KMS-11 (cell line): ENCODE measurements at regions not wholly inside any gene's neighbourhood (a gene's known extent, or its start where the extent isn't known, plus 50 kb on each side); places are given as distances from the start of the nearest gene placed in this dataset.

ENCODE experiments used
- H2AFZ ChIP-seq: fragments of 200-600 bp; sonication (generic); 2 replicates; pipeline ENCODE4 v1.6.1; 2016; ENCODE audit warnings: antibody characterized with exemption, mixed run types, low read depth
- H3K27ac ChIP-seq: fragments of 200-600 bp; sonication (generic); 2 replicates; pipeline ENCODE4 v1.6.1; 2016; ENCODE audit warnings: mild to moderate bottlenecking, mixed run types
- H3K27me3 ChIP-seq: fragments of 200-600 bp; sonication (generic); 2 replicates; pipeline ENCODE4 v1.6.1; 2017; ENCODE audit warnings: mild to moderate bottlenecking, low read depth, mixed run types, moderate library complexity; ENCODE audit not compliant: insufficient read depth
- H3K36me3 ChIP-seq: fragments of 200-600 bp; sonication (generic); 2 replicates; pipeline ENCODE4 v1.6.1; 2017; ENCODE audit warnings: mild to moderate bottlenecking, mixed run types; ENCODE audit not compliant: insufficient read depth
- H3K4me1 ChIP-seq: fragments of 200-600 bp; sonication (generic); 2 replicates; pipeline ENCODE4 v1.6.1; 2016; ENCODE audit warnings: mild to moderate bottlenecking, low read depth, mixed run types; ENCODE audit not compliant: poor library complexity, severe bottlenecking
- H3K4me2 ChIP-seq: fragments of 200-600 bp; sonication (generic); 2 replicates; pipeline ENCODE4 v1.7.0; 2016; ENCODE audit warnings: mild to moderate bottlenecking, mixed run types
- H3K4me3 ChIP-seq: fragments of 200-600 bp; sonication (generic); IDR thresholded peaks from 2 replicates; pipeline ENCODE4 v1.6.1; 2017; ENCODE audit warnings: low read depth, low read length, mixed read lengths; ENCODE audit not compliant: insufficient read depth
- H3K79me2 ChIP-seq: fragments of 200-600 bp; sonication (generic); 2 replicates; pipeline ENCODE4 v1.6.1; 2016; ENCODE audit warnings: low read depth, mixed run types; ENCODE audit not compliant: insufficient read depth
- H3K9ac ChIP-seq: fragments of 200-600 bp; sonication (generic); 2 replicates; pipeline ENCODE4 v1.6.1; 2016; ENCODE audit warnings: mild to moderate bottlenecking, mixed run types
- H4K20me1 ChIP-seq: fragments of 200-600 bp; sonication (generic); 2 replicates; pipeline ENCODE4 v1.6.1; 2016; ENCODE audit warnings: mild to moderate bottlenecking, mixed run types; ENCODE audit not compliant: insufficient read depth
- TF ChIP-seq, protein P1 (sequence below): fragments of 200-600 bp; sonication (generic); conservative IDR thresholded peaks from 2 replicates; pipeline ENCODE4 v1.6.1; 2017; ENCODE audit warnings: low read depth, mild to moderate bottlenecking, antibody characterized with exemption, low read length, moderate library complexity, mixed read lengths

GRCh38 chr13:22080832-22081231 lies 410.0 kb downstream of the FGF9 start:
- Histone ChIP-seq H3K36me3 (no peaks in the 10 kb centered on the region), H2AFZ (no peak overlapping the region), H3K4me2 (no peak overlapping the region), H4K20me1 (no peaks in the 10 kb centered on the region), H3K4me3 (no peak overlapping the region), H3K27ac (no peak overlapping the region), H3K4me1 (no peaks in the 10 kb centered on the region), H3K9ac (no peak overlapping the region), H3K27me3 (no peaks in the 10 kb centered on the region), H3K79me2 (no peaks in the 10 kb centered on the region)
- TF ChIP-seq, protein P1, sequence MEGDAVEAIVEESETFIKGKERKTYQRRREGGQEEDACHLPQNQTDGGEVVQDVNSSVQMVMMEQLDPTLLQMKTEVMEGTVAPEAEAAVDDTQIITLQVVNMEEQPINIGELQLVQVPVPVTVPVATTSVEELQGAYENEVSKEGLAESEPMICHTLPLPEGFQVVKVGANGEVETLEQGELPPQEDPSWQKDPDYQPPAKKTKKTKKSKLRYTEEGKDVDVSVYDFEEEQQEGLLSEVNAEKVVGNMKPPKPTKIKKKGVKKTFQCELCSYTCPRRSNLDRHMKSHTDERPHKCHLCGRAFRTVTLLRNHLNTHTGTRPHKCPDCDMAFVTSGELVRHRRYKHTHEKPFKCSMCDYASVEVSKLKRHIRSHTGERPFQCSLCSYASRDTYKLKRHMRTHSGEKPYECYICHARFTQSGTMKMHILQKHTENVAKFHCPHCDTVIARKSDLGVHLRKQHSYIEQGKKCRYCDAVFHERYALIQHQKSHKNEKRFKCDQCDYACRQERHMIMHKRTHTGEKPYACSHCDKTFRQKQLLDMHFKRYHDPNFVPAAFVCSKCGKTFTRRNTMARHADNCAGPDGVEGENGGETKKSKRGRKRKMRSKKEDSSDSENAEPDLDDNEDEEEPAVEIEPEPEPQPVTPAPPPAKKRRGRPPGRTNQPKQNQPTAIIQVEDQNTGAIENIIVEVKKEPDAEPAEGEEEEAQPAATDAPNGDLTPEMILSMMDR: no peak

DNA sequence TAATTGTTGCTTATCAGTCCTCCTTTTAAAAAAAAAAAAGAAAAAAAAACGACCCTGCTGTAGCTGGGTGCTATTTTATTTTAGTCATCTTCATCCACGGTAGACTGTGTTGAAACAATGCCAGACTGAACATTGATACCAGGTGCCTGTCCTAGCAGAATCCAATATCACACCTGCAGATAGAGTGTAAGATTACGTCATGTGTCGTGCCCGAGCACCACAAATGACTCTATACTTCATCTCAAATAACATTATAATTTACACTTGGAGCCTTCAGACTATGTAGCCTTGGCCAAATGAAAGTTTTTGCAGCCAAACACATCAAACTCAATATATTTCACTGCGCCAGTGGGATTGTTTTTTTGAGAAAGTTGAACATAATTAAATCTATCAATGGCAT lies 410.6 kb downstream of the FGF9 start:
- Histone ChIP-seq H4K20me1 (no peaks in the 10 kb centered on the region), H3K4me1 (no peaks in the 10 kb centered on the region), H3K4me2 (no peak overlapping the region), H3K36me3 (no peaks in the 10 kb centered on the region), H3K4me3 (no peak overlapping the region), H3K27ac (no peak overlapping the region), H2AFZ (no peak overlapping the region), H3K9ac (no peak overlapping the region), H3K27me3 (no peaks in the 10 kb centered on the region), H3K79me2 (no peaks in the 10 kb centered on the region)
- TF ChIP-seq, protein P1: no peak

GRCh38 chr13:22082030-22082429 lies 411.2 kb downstream of the FGF9 start:
- no peaks in the 10 kb centered on the region for H3K79me2 ChIP-seq
- H3K4me2 ChIP-seq: no peak overlapping the region
- H4K20me1 ChIP-seq: no peaks in the 10 kb centered on the region
- H3K9ac ChIP-seq: no peak overlapping the region
- no peaks in the 10 kb centered on the region for H3K27me3 ChIP-seq
- no peak overlapping the region for H3K27ac ChIP-seq
- H3K36me3 ChIP-seq: no peaks in the 10 kb centered on the region
- TF ChIP-seq, protein P1: no peak
- no peak overlapping the region for H2AFZ ChIP-seq
- no peak overlapping the region for H3K4me3 ChIP-seq
- H3K4me1 ChIP-seq: no peaks in the 10 kb centered on the region

DNA sequence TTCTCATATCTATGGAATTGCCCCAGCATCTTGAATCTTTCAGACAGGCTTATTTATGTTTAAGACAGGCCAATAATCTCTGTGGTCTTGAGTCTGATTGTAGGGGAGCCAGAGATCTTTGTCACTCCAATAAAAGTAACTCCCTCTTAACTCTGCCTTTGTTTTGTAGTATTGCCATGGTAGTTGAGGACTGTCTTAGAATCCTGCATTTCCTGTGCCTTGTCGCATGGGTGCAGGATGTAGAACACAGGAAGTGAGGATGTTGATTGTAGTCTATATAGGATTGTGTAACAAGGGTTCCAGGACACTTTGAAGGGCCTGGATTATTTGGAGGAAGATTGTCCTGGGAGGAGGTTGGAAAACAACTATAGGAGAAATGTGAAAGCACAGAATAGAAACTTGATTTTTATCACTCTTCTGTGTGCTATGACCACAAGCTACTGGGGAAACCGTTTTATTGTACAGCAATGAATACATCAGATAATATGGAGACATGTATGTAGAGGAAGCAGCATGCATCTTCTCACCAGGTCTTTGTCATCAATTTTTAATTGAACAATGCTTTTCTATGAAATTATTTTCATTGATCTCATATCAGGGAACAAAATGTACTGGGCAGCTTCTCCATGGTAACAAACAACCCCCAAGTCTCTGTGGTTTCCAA lies 411.7 kb downstream of the FGF9 start:
- H3K4me2 ChIP-seq: no peak overlapping the region
- TF ChIP-seq, protein P1: no peak
- H3K79me2 ChIP-seq: no peaks in the 10 kb centered on the region
- no peaks in the 10 kb centered on the region for H3K27me3 ChIP-seq
- no peaks in the 10 kb centered on the region for H4K20me1 ChIP-seq
- no peaks in the 10 kb centered on the region for H3K36me3 ChIP-seq
- H3K9ac ChIP-seq: no peak overlapping the region
- no peak overlapping the region for H3K27ac ChIP-seq
- H3K4me1 ChIP-seq: no peaks in the 10 kb centered on the region
- no peak overlapping the region for H2AFZ ChIP-seq
- no peak overlapping the region for H3K4me3 ChIP-seq
